GM23248 (cell line): ENCODE measurements at regions not wholly inside any gene's neighbourhood (a gene's known extent, or its start where the extent isn't known, plus 50 kb on each side); places are given as distances from the start of the nearest gene placed in this dataset.

Source experiments
- DNase-seq: peaks from one replicate; pipeline ENCODE4 v3.0.0-alpha.2; 2015
- H2AFZ ChIP-seq: fragments of 200-600 bp; sonication (generic); 2 replicates; pipeline ENCODE4 v1.6.1; 2016; ENCODE audit warnings: antibody characterized with exemption
- H3F3A ChIP-seq: fragments of 200-600 bp; sonication (generic); 2 replicates; pipeline ENCODE4 v1.6.1; 2016; ENCODE audit warnings: mild to moderate bottlenecking, antibody characterized with exemption, mixed run types; ENCODE audit not compliant: insufficient read depth
- H3K27ac ChIP-seq: fragments of 200-600 bp; sonication (generic); 2 replicates; pipeline ENCODE4 v1.5.1; 2016; ENCODE audit warnings: mild to moderate bottlenecking
- H3K27me3 ChIP-seq: fragments of 200-600 bp; sonication (generic); replicated peaks from 2 replicates; pipeline ENCODE4 v1.6.1; 2016; ENCODE audit warnings: mild to moderate bottlenecking; ENCODE audit not compliant: insufficient read depth
- H3K36me3 ChIP-seq: fragments of 200-600 bp; sonication (generic); 2 replicates; pipeline ENCODE4 v1.6.1; 2016; ENCODE audit warnings: low read depth, mild to moderate bottlenecking
- H3K4me1 ChIP-seq: fragments of 200-600 bp; sonication (generic); 2 replicates; pipeline ENCODE4 v1.6.1; 2016; ENCODE audit warnings: mild to moderate bottlenecking; ENCODE audit not compliant: insufficient read depth
- H3K4me2 ChIP-seq: fragments of 200-600 bp; sonication (generic); one replicate; pipeline ENCODE4 v1.6.1; 2016; ENCODE audit warnings: mild to moderate bottlenecking; ENCODE audit not compliant: unreplicated experiment
- H3K4me3 ChIP-seq: fragments of 200-600 bp; sonication (generic); 2 replicates; pipeline ENCODE4 v1.5.1; 2016; ENCODE audit warnings: mild to moderate bottlenecking
- H3K79me2 ChIP-seq: fragments of 200-600 bp; sonication (generic); 2 replicates; pipeline ENCODE4 v1.6.1; 2016; ENCODE audit warnings: mild to moderate bottlenecking; ENCODE audit not compliant: insufficient read depth
- H3K9ac ChIP-seq: fragments of 200-600 bp; sonication (generic); 2 replicates; pipeline ENCODE4 v1.6.1; 2016; ENCODE audit warnings: mild to moderate bottlenecking
- H3K9me2 ChIP-seq: fragments of 200-600 bp; sonication (generic); 2 replicates; pipeline ENCODE4 v1.6.1; 2016; ENCODE audit warnings: mixed run types, mild to moderate bottlenecking, moderate library complexity; ENCODE audit not compliant: insufficient read depth
- H3K9me3 ChIP-seq: fragments of 200-600 bp; sonication (generic); one replicate; pipeline ENCODE4 v1.6.1; 2017; ENCODE audit warnings: low read depth
- H4K20me1 ChIP-seq: fragments of 200-600 bp; sonication (generic); 2 replicates; pipeline ENCODE4 v1.6.0; 2016; ENCODE audit not compliant: insufficient read depth
- EZH2 ChIP-seq: fragments of 200-600 bp; sonication (generic); IDR thresholded peaks from 2 replicates; pipeline ENCODE4 v1.6.1; 2018; ENCODE audit warnings: antibody characterized with exemption, mild to moderate bottlenecking; ENCODE audit not compliant: insufficient read depth, poor library complexity, severe bottlenecking
- EZH2phosphoT487 ChIP-seq: fragments of 200-600 bp; sonication (generic); IDR thresholded peaks from 2 replicates; pipeline ENCODE4 v1.6.1; 2018; ENCODE audit warnings: antibody characterized with exemption, moderate library complexity, mild to moderate bottlenecking, low read depth; ENCODE audit not compliant: insufficient read depth
- WGBS, 2 experiments: methylation state at CpG; one replicate each; pipeline ENCODE4 v1.1.6; 2015 to 2017; ENCODE audit warnings: low lambda C conversion rate in 2 of 2, low coverage in 1 of 2; ENCODE audit errors: missing lambda C conversion rate in 2 of 2; 5-methylcytosine and 5-hydroxymethylcytosine counted together
- in situ Hi-C: fragments of 300-500 bp; cut with MboI; formaldehyde crosslinking; loops from 2 replicates; pipeline ENCODE4 v1.15.0; 2020

DNA sequence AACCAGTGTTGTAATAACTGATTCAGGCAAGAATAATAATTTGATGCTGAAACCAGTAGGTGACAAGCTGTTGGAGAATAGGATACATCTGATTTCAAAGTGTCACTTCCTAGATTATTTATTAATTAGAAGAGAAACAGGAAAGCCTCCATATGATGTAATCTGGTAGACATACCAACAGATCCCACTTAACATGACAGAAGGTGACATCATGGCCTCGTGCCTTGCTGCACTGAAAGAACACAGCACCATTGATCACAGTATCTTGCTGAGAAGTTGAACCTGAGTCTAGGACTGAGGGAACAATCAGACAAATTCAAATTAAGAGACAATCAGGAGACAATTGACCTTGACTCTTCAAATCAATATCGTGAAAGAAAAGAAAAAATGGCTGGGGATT lies 131.6 kb upstream of the DLGAP1 start:
- Histone ChIP-seq H3K27ac (no peak overlapping the region), H2AFZ (no peak overlapping the region), H3F3A (no peaks in the 10 kb centered on the region)

DNA sequence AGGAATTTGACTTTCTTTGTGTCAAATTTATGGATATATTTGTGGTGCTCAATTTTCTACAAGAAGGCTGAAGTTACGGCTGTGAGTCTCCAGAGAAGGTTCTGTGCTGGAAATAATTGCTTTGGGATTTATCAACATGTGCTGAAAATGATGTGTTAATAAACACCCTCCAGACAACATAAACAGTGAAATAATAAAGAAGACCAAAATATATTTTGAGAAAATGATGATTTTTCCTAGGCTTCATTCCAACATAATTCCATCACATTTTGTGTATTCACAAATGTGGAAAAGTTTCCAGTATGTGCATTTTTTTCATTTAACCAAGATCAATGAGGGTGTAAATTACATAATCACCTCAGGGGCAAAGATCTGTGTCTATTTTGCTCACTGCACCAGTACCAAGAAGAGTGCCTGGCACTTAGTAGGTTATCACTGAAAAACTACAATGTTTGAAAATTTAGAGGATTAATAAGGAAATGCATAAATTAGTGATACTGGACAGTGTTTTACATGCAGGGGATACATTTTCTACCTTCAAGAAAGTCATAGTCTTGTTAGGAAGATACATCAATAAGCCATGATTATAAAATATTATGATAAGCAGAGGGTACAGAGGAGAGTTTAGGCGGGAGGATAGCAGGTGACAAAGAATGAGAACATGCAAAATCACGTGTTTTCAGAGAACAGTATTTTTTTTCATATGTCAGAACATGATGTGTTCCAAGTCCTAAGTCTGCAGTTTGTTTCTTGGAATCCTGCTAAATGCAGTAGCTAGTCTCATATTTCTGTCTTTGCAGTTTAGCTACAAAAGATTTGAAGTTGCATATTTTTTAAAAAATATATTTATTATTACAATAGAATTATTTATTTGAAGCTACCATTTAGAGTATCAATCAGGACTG lies 127.6 kb upstream of the DLGAP1 start:
- Histone ChIP-seq H3F3A (no peaks in the 10 kb centered on the region), H4K20me1 (no peaks in the 10 kb centered on the region), H3K4me1 (no peaks in the 10 kb centered on the region), H3K9me2 (no peaks in the 10 kb centered on the region), H3K9me3 (no peaks in the 10 kb centered on the region), H3K36me3 (no peaks in the 10 kb centered on the region), H3K4me2 (no peak overlapping the region), H3K27ac (no peak overlapping the region), H3K9ac (no peak overlapping the region), H3K27me3 (no peaks in the 10 kb centered on the region), H3K4me3 (no peak overlapping the region), H2AFZ (no peak overlapping the region), H3K79me2 (no peaks in the 10 kb centered on the region)
- no peak for DNase-seq
- TF ChIP-seq EZH2 (no peak), EZH2phosphoT487 (no peak)
- in situ Hi-C loops = no loop called here
- 2 to 4% methylated on average over 3 of the region's 3 CpGs for WGBS, 2 experiments

More for the DNA sequence above, 131.6 kb upstream of the DLGAP1 start:
- DNase-seq = no peak
- no peaks in the 10 kb centered on the region for H3K4me1 ChIP-seq
- H3K4me3 ChIP-seq = no peak overlapping the region
- H3K4me2 ChIP-seq = no peak overlapping the region
- no peaks in the 10 kb centered on the region for H3K36me3 ChIP-seq
- H3K9ac ChIP-seq = no peak overlapping the region
- in situ Hi-C loops = no loop called here
- TF ChIP-seq EZH2 (no peak), EZH2phosphoT487 (no peak)
- no peaks in the 10 kb centered on the region for H4K20me1 ChIP-seq
- no peaks in the 10 kb centered on the region for H3K27me3 ChIP-seq
- H3K9me2 ChIP-seq = no peaks in the 10 kb centered on the region
- 0 to 3% methylated on average over 2 of the region's 2 CpGs for WGBS, 2 experiments
- H3K9me3 ChIP-seq = no peaks in the 10 kb centered on the region
- no peaks in the 10 kb centered on the region for H3K79me2 ChIP-seq

DNA sequence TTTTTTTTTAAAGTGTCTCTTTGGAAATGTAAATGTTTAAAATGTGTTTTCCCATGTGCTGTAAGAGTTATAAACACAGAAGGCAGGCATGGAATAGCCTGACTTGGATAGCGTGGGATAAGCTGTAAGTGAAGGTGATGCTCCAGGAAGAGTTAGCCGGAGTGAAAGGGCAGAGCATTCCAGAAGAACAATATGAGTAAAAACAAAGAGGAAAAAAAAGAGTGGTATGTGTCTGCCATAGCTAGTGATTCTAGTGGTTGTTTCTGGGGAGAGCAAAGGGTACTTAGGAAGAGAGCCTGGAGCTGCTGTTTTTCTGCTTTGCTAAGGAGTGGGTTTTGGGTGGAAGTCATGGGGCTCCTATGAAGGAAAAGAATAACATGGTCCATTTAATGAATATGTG lies 126.9 kb upstream of the DLGAP1 start:
- DNase-seq = no peak
- Histone ChIP-seq H3K27ac (no peak overlapping the region), H3K79me2 (no peaks in the 10 kb centered on the region), H3K4me2 (no peak overlapping the region), H3K36me3 (no peaks in the 10 kb centered on the region), H3K27me3 (no peaks in the 10 kb centered on the region), H3K9ac (no peak overlapping the region), H2AFZ (no peak overlapping the region), H3F3A (no peaks in the 10 kb centered on the region), H3K4me3 (no peak overlapping the region), H3K4me1 (no peaks in the 10 kb centered on the region), H3K9me2 (no peaks in the 10 kb centered on the region), H4K20me1 (no peaks in the 10 kb centered on the region), H3K9me3 (peaks cover 4% of the 10 kb centered on the region)
- in situ Hi-C loops = no loop called here
- 15 to 19% methylated on average over 2 of the region's 2 CpGs for WGBS, 2 experiments
- TF ChIP-seq EZH2phosphoT487 (no peak), EZH2 (no peak)

DNA sequence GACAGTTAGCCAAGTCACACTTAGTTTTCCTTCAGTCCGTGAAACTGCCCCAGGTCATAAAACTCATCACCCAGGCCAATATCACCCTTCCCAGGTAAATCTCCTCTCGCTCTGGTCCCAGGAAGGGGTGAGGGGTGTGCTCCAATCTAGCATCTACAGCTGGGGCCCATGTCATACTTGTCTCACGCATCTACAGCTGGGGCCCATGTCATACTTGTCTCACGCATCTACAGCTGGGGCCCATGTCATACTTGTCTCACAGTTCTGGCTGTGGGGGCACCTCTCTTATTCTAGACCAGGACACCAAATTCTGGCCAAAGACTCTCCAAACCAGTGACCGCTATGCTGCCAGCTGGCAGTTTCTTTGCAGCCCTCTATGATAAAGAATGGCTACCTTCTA lies 123.3 kb upstream of the DLGAP1 start:
- H3K79me2 ChIP-seq = no peaks in the 10 kb centered on the region
- H3K36me3 ChIP-seq = no peaks in the 10 kb centered on the region
- 27 to 29% methylated on average over 5 of the region's 5 CpGs for WGBS, 2 experiments
- H3K9me3 ChIP-seq = peaks cover 4% of the 10 kb centered on the region
- H3K27ac ChIP-seq = no peak overlapping the region
- no peaks in the 10 kb centered on the region for H3F3A ChIP-seq
- H3K4me2 ChIP-seq = no peak overlapping the region
- no peaks in the 10 kb centered on the region for H3K27me3 ChIP-seq
- no peaks in the 10 kb centered on the region for H3K9me2 ChIP-seq
- DNase-seq = no peak
- H3K4me3 ChIP-seq = no peak overlapping the region
- no peak for TF ChIP-seq EZH2
- TF ChIP-seq EZH2phosphoT487 = no peak
- in situ Hi-C loops = no loop called here
- no peak overlapping the region for H2AFZ ChIP-seq
- H4K20me1 ChIP-seq = no peaks in the 10 kb centered on the region
- no peaks in the 10 kb centered on the region for H3K4me1 ChIP-seq
- no peak overlapping the region for H3K9ac ChIP-seq
